Pancreas (tissue), 10 donors: ENCODE measurements at regions not wholly inside any gene's neighbourhood (a gene's known extent, or its start where the extent isn't known, plus 50 kb on each side); places are given as distances from the start of the nearest gene placed in this dataset.

ENCODE experiments used
- ATAC-seq, 4 donors: fragments of 200-7000 bp; cut with Tn5 transposase; one replicate each; pipeline versions ENCODE4 v1.8.0 to v1.9.1; 2020; ENCODE audit warnings: mild to moderate bottlenecking in 4 of 4, moderate library complexity in 4 of 4
- DNase-seq, 6 donors: peaks; one replicate each; pipeline ENCODE4 v3.0.0-alpha.2; 2020
- FAIRE-seq: peaks from 2 replicates; lab custom pipeline; 2012; peaks lifted over from hg19 to GRCh38; lab: Jason Lieb, UNC
- H3K27ac ChIP-seq, 4 donors: fragments of 200-600 bp; sonication (generic); 1 replicate in 3 of 4; 2 replicates in 1 of 4; pipeline versions ENCODE4 v1.5.0 to v1.8.0; 2020
- H3K27me3 ChIP-seq, 4 donors: fragments of 200-600 bp; one replicate each; pipeline ENCODE4 v1.8.0; 2021
- H3K36me3 ChIP-seq, 3 donors: fragments of 200-600 bp; sonication (generic) in 1 of 3; one replicate each; pipeline versions ENCODE4 v1.5.0 to v1.8.0; 2020 to 2021
- H3K4me1 ChIP-seq, 3 donors: fragments of 200-600 bp; one replicate each; pipeline ENCODE4 v1.8.0; 2021
- H3K4me3 ChIP-seq, 4 donors: fragments of 200-600 bp; sonication (generic) in 2 of 4; one replicate each; pipeline versions ENCODE4 v1.5.0 to v1.8.0; 2020 to 2021
- H3K9me3 ChIP-seq, 4 donors: fragments of 200-600 bp; one replicate each; pipeline ENCODE4 v1.8.0; 2021
- WGBS, 2 donors: extraction: QIAGEN DNeasy Blood & Tissue Kit; methylation state at CpG; one replicate each; pipeline ENCODE4 v1.1.7; 2013; 5-methylcytosine and 5-hydroxymethylcytosine counted together
- intact Hi-C, 3 donors: fragments of 100-400 bp; cut with DNase I; formaldehyde crosslinking; loops; one replicate each; pipeline versions ENCODE4 v1.11.1 to v1.14.2; 2022
- TF ChIP-seq, protein P1 (sequence below), 4 donors: fragments of 200-600 bp; sonication (generic) in 3 of 4; IDR thresholded peaks; one replicate each; pipeline versions ENCODE4 v1.5.0 to v1.8.0; 2021; ENCODE audit warnings: antibody characterized with exemption in 4 of 4
- donor health status: healthy with polysubstance abuse.
- donor health status: DM: no; HTN: no; CAD: no; lungs with moderate emphysema.
- donor health status: DM: no; HTN: no; CAD: no.
- donor health status: control.
- donor health status: control.
- donor health status: Bipolar disorder and iron deficiency.
- donor health status: DM: yes; HTN: yes; CAD: no.
- donor health status: DM: no; HTN: no; CAD: no.
- donor health status: DM: no; HTN: no; CAD: no.
- donor health status: DM: yes; HTN: yes; CAD: no.

DNA sequence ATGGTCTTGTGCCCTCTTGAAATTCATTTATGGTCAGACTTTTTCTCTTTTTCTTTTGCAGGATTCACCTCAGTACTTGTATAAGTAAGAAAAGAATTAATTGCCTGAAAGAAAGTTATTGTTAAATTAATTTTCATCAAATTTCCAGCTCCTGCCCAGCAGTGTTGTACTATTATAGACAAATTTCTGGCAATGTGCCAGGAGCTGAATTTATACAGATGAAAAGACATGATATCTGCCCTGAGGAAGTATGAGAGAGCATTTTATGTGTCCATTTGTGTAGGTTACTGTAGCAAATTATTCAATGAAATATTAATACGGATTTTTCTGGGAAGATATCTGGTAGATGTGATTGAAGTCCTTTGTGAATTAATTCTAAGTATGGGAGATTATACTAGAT lies 2371.5 kb upstream of the TENM3 start:
- DNase-seq (no peak), ATAC-seq (no peak), FAIRE-seq (no peak)
- TF ChIP-seq, protein P1, sequence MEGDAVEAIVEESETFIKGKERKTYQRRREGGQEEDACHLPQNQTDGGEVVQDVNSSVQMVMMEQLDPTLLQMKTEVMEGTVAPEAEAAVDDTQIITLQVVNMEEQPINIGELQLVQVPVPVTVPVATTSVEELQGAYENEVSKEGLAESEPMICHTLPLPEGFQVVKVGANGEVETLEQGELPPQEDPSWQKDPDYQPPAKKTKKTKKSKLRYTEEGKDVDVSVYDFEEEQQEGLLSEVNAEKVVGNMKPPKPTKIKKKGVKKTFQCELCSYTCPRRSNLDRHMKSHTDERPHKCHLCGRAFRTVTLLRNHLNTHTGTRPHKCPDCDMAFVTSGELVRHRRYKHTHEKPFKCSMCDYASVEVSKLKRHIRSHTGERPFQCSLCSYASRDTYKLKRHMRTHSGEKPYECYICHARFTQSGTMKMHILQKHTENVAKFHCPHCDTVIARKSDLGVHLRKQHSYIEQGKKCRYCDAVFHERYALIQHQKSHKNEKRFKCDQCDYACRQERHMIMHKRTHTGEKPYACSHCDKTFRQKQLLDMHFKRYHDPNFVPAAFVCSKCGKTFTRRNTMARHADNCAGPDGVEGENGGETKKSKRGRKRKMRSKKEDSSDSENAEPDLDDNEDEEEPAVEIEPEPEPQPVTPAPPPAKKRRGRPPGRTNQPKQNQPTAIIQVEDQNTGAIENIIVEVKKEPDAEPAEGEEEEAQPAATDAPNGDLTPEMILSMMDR (IDR thresholded peaks at IDR 0.05) = no peak
- Histone ChIP-seq H3K4me3 (no peak overlapping the region), H3K4me1 (no peaks in the 10 kb centered on the region), H3K27me3 (no peaks in the 10 kb centered on the region), H3K27ac (no peak overlapping the region), H3K36me3 (no peaks in the 10 kb centered on the region), H3K9me3 (no peaks in the 10 kb centered on the region)
- 64 to 71% methylated on average over 1 of the region's 1 CpG for WGBS, 2 donors
- intact Hi-C loops = no loop called here

DNA sequence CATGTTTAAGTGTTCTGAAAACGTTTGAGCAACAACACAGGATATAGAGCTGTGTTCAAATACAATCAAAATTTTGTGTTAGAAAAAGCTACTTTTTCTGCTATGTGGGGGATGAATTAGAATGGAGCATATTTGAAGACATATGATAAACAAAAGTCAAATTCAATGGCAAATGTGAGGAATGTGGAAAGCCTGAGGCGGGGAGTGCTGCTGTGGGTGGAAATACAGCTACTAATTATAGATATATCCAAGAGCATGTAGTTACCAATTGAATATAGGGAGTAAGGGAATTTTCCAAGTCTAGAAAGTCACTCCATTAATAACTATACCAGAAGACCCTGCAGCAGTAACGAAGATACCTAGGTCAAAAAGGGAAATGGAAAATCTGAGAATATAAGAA lies 2370.4 kb upstream of the TENM3 start:
- H3K4me1 ChIP-seq = no peaks in the 10 kb centered on the region
- H3K4me3 ChIP-seq = no peak overlapping the region
- H3K27ac ChIP-seq = no peak overlapping the region
- WGBS, 2 donors = 44% methylated on average over 3 of the region's 3 CpGs
- H3K27me3 ChIP-seq = no peaks in the 10 kb centered on the region
- TF ChIP-seq, protein P1 (IDR thresholded peaks at IDR 0.05) = no peak
- H3K9me3 ChIP-seq = no peaks in the 10 kb centered on the region
- ATAC-seq = no peak
- DNase-seq = no peak
- FAIRE-seq = no peak
- H3K36me3 ChIP-seq = no peaks in the 10 kb centered on the region
- intact Hi-C loops = no loop called here

DNA sequence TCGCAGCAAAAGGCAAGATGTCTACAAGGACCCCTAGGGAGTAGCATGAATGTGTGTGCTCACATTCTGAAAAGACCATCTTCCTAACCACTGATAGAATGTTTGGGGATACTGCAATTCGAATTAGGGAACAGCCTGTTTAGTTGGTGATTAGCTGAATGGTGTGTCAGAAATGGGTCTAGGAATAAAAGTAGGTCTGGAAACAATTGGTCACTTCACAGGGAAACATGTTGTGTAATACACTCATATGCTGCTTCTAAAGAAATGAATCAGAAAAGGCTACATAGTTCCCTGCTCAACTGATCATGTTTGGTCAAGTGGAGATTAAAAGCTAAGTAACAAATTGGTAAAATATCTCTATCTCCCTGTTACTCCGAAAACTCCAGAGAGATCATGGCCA lies 2362.4 kb upstream of the TENM3 start:
- intact Hi-C loops = no loop called here
- H3K27me3 ChIP-seq = no peaks in the 10 kb centered on the region
- no peaks in the 10 kb centered on the region for H3K36me3 ChIP-seq
- no peaks in the 10 kb centered on the region for H3K4me1 ChIP-seq
- no peak for FAIRE-seq
- H3K27ac ChIP-seq = no peak overlapping the region
- TF ChIP-seq, protein P1 (IDR thresholded peaks at IDR 0.05) = no peak
- no peak overlapping the region for H3K4me3 ChIP-seq
- H3K9me3 ChIP-seq = no peaks in the 10 kb centered on the region
- DNase-seq = no peak
- no peak for ATAC-seq
- 35 to 47% methylated on average over 3 of the region's 3 CpGs for WGBS, 2 donors

DNA sequence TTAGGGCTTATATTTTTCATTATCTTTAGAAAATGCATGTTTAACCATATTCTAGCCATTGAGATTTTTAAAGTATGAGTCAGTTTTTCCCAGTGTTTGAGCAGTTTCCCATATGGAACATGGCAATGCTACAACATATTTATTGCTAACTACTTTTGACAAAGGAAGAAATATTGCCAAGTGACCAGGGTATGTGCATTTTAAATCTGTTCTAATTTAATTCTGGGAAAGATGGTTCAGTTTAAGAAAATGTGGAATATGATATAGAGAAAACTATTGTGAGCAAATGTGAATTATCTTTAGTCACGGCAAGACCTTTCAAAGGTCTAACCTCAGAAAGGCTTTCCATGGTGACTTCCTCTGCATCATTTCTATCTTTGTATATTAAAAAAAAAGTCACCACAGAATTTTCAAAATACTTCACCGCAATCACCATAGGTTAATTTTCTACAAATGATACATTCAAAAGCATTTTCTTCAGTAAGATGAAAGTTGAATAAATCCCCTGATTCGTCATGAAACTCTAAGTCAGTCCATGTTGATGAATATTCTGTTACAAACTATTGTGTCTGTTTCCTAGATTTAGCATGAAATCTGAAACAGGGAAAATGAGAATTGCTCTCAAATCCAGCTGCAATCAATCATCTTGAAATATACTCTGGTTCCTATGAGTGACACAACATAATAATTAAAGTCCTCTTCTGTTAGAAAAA lies 2349.0 kb upstream of the TENM3 start:
- ATAC-seq = no peak
- no peaks in the 10 kb centered on the region for H3K27me3 ChIP-seq
- DNase-seq = no peak
- TF ChIP-seq, protein P1 (IDR thresholded peaks at IDR 0.05) = no peak
- H3K27ac ChIP-seq = no peak overlapping the region
- H3K4me3 ChIP-seq = no peak overlapping the region
- no peaks in the 10 kb centered on the region for H3K36me3 ChIP-seq
- H3K4me1 ChIP-seq = no peaks in the 10 kb centered on the region
- no peaks in the 10 kb centered on the region for H3K9me3 ChIP-seq
- 62 to 71% methylated on average over 3 of the region's 3 CpGs for WGBS, 2 donors
- no peak for FAIRE-seq
- intact Hi-C loops = no loop called here

DNA sequence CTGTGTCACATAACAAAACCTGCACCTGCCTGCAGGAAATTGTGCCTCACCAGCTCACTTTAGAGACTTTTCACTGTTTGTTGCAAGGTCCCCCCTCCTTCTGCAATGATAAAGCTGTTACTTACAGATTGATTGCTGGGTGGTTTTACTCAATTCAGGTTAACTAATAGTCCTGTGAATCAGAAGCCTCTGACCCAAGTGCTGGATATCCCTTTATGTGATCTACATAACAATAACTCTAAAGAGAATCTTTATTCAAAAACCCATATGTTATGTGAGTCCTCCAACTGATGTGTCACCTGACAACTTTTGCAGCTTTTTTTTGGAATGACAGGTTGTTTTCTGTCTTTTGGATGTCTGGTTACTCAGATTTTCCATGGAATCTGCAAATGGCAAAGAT lies 2323.6 kb upstream of the TENM3 start:
- H3K4me1 ChIP-seq = no peaks in the 10 kb centered on the region
- H3K27ac ChIP-seq = no peak overlapping the region
- ATAC-seq (no peak), DNase-seq (no peak), FAIRE-seq (no peak)
- TF ChIP-seq, protein P1 (IDR thresholded peaks at IDR 0.05) = no peak
- no peaks in the 10 kb centered on the region for H3K27me3 ChIP-seq
- no peaks in the 10 kb centered on the region for H3K36me3 ChIP-seq
- no peak overlapping the region for H3K4me3 ChIP-seq
- intact Hi-C loops = no loop called here
- no peaks in the 10 kb centered on the region for H3K9me3 ChIP-seq
